ENCODE measurements at regions not wholly inside any gene's neighbourhood (a gene's known extent, or its start where the extent isn't known, plus 50 kb on each side); places are given as distances from the start of the nearest gene placed in this dataset.

GRCh38 chr22:22799561-22799960 is 88.1 kb upstream of the IGLL5 start:
- Histone ChIP-seq H3K27me3 (ENCODE audit: control insufficient read depth, insufficient read depth, low read length) (no peaks in the 10 kb centered on the region), H3K4me3 (ENCODE audit: low read depth, low read length) (no peak overlapping the region), H3K27ac (ENCODE audit: low read depth, low read length) (no peak overlapping the region), H3K9me3 (ENCODE audit: control insufficient read depth, insufficient read depth, low read length) (no peaks in the 10 kb centered on the region)
- TF ChIP-seq CTCF (IDR thresholded peaks at IDR 0.05; ENCODE audit: low read depth, low read length) = no peak
- ChIA-PET CTCF (interaction anchor here (1.5 kb wide), 2 partner anchors 10 to 11 kb away, joined by 5 to 6 read pairs; no protein-coding TSS in a partner anchor), POLR2A (no interaction called here)
- no peak for DNase-seq (ENCODE audit: low read depth, low spot score)

- no peak for TF ChIP-seq CTCF (IDR thresholded peaks at IDR 0.05; ENCODE audit: low read depth, low read length)
- Histone ChIP-seq H3K4me3 (ENCODE audit: low read depth, low read length) (no peak overlapping the region), H3K27ac (ENCODE audit: low read depth, low read length) (no peak overlapping the region), H3K27me3 (ENCODE audit: control insufficient read depth, insufficient read depth, low read length) (no peaks in the 10 kb centered on the region), H3K9me3 (ENCODE audit: control insufficient read depth, insufficient read depth, low read length) (no peaks in the 10 kb centered on the region)
- ChIA-PET CTCF (no interaction called here), POLR2A (no interaction called here)
- DNase-seq (ENCODE audit: low read depth, low spot score) = no peak
Measured at GRCh38 chr22:22800716-22801115, 86.9 kb upstream of the IGLL5 start.

- Histone ChIP-seq H3K4me3 (ENCODE audit: low read depth, low read length) (no peak overlapping the region), H3K27ac (ENCODE audit: low read depth, low read length) (no peak overlapping the region), H3K9me3 (ENCODE audit: control insufficient read depth, insufficient read depth, low read length) (no peaks in the 10 kb centered on the region), H3K27me3 (ENCODE audit: control insufficient read depth, insufficient read depth, low read length) (no peaks in the 10 kb centered on the region)
- 0 out of 2 replicates have a peak, but pooled peaks have one; percentile 12 for TF ChIP-seq CTCF (IDR thresholded peaks at IDR 0.05; ENCODE audit: low read depth, low read length)
- ChIA-PET POLR2A (no interaction called here), CTCF (no interaction called here)
- no peak for DNase-seq (ENCODE audit: low read depth, low spot score)
Measured at GRCh38 chr22:22802339-22802970, 85.2 kb upstream of the IGLL5 start.

GRCh38 chr22:22803285-22803853 is 84.2 kb upstream of the IGLL5 start:
- no peaks in the 10 kb centered on the region for H3K27me3 ChIP-seq (ENCODE audit: control insufficient read depth, insufficient read depth, low read length)
- DNase-seq (ENCODE audit: low read depth, low spot score) = no peak
- H3K4me3 ChIP-seq (ENCODE audit: low read depth, low read length) = no peak overlapping the region
- H3K27ac ChIP-seq (ENCODE audit: low read depth, low read length) = no peak overlapping the region
- no peaks in the 10 kb centered on the region for H3K9me3 ChIP-seq (ENCODE audit: control insufficient read depth, insufficient read depth, low read length)
- ChIA-PET POLR2A (no interaction called here), CTCF (no interaction called here)
- TF ChIP-seq CTCF (IDR thresholded peaks at IDR 0.05; ENCODE audit: low read depth, low read length) = no peak

GRCh38 chr22:22810018-22810427 is 77.6 kb upstream of the IGLL5 start:
- peak; percentile 76 for TF ChIP-seq CTCF (IDR thresholded peaks at IDR 0.05; ENCODE audit: low read depth, low read length)
- no peaks in the 10 kb centered on the region; the same call in 1 of the 2 replicates for H3K9me3 ChIP-seq (ENCODE audit: control insufficient read depth, insufficient read depth, low read length)
- ChIA-PET POLR2A (no interaction called here), CTCF (interaction anchor here (0.9 to 2.8 kb wide), 9 partner anchors 8 to 147 kb away, joined by 3 to 22 read pairs (median 3); no protein-coding TSS in a partner anchor)
- no peak overlapping the region for H3K4me3 ChIP-seq (ENCODE audit: low read depth, low read length)
- H3K27ac ChIP-seq (ENCODE audit: low read depth, low read length) = no peak overlapping the region
- DNase-seq (ENCODE audit: low read depth, low spot score) = no peak
- H3K27me3 ChIP-seq (ENCODE audit: control insufficient read depth, insufficient read depth, low read length) = peaks cover 2% of the 10 kb centered on the region

Data from AG04450 (cell line).